CD14-positive monocyte (primary cell): ENCODE measurements at regions not wholly inside any gene's neighbourhood (a gene's known extent, or its start where the extent isn't known, plus 50 kb on each side); places are given as distances from the start of the nearest gene placed in this dataset.
"Not testable (repeated sequence)": the region's sequence is repeated elsewhere in the genome, so short reads cannot be mapped to it uniquely, and the experiment has no call there.

Source experiments
- DNase-seq, 3 donors: peaks; one replicate each; pipeline ENCODE4 v3.0.0-alpha.2; 2011 to 2022
- H2AFZ ChIP-seq: 2 replicates; pipeline ENCODE4 v1.6.0; 2012; ENCODE audit warnings: mild to moderate bottlenecking, low read depth, low read length, inconsistent platforms; ENCODE audit not compliant: insufficient read depth, poor library complexity, severe bottlenecking
- H3K27ac ChIP-seq, 2 donors: 1 replicate in 1 of 2; 2 replicates in 1 of 2; pipeline ENCODE4 v1.5.1; 2012 to 2013; ENCODE audit warnings: low read length in 2 of 2, control low read depth in 1 of 2, inconsistent platforms in 1 of 2, low read depth in 1 of 2, mild to moderate bottlenecking in 1 of 2
- H3K27me3 ChIP-seq, 2 donors: one replicate each; pipeline versions ENCODE4 v1.6.0 to v1.6.1; 2011 to 2013; ENCODE audit warnings: low read length in 2 of 2; ENCODE audit not compliant: control insufficient read depth in 2 of 2, insufficient read depth in 2 of 2
- H3K36me3 ChIP-seq, 2 donors: replicated peaks in 1 of 2; 1 replicate in 1 of 2; 2 replicates in 1 of 2; pipeline versions ENCODE4 v1.5.1 to v1.6.1; 2012 to 2013; ENCODE audit warnings: low read length in 2 of 2, control low read depth in 1 of 2, inconsistent platforms in 1 of 2, mild to moderate bottlenecking in 1 of 2; ENCODE audit not compliant: insufficient read depth in 2 of 2, control insufficient read depth in 1 of 2
- H3K4me1 ChIP-seq, 2 donors: 1 replicate in 1 of 2; 2 replicates in 1 of 2; pipeline versions ENCODE4 v1.5.1 to v1.6.1; 2012 to 2013; ENCODE audit warnings: low read length in 2 of 2, control low read depth in 1 of 2, inconsistent platforms in 1 of 2, mild to moderate bottlenecking in 1 of 2, moderate library complexity in 1 of 2; ENCODE audit not compliant: insufficient read depth in 2 of 2, control insufficient read depth in 1 of 2
- H3K4me2 ChIP-seq: replicated peaks from 2 replicates; pipeline ENCODE3; 2012; ENCODE audit warnings: low read length, moderate library complexity, mild to moderate bottlenecking; ENCODE audit not compliant: poor library complexity, severe bottlenecking; ENCODE audit errors: extremely low read depth
- H3K4me3 ChIP-seq, 3 experiments: fragments of 200-600 bp in 1 of 3; sonication (generic) in 1 of 3; replicated peaks in 1 of 3; 1 replicate in 2 of 3; 2 replicates in 1 of 3; pipeline ENCODE4 v1.5.1; 2011 to 2013; ENCODE audit warnings: low read length in 3 of 3, mild to moderate bottlenecking in 3 of 3, control low read depth in 2 of 3, low read depth in 2 of 3, inconsistent platforms in 1 of 3, moderate library complexity in 1 of 3
- H3K79me2 ChIP-seq: 2 replicates; pipeline ENCODE4 v1.6.0; 2012; ENCODE audit warnings: mild to moderate bottlenecking, control low read depth, inconsistent platforms, low read length, moderate library complexity; ENCODE audit not compliant: insufficient read depth
- H3K9ac ChIP-seq: 2 replicates; pipeline ENCODE4 v1.6.0; 2017; ENCODE audit warnings: low read length, mild to moderate bottlenecking; ENCODE audit not compliant: insufficient read depth, poor library complexity, severe bottlenecking
- H3K9me3 ChIP-seq, 2 donors: replicated peaks in 1 of 2; 1 replicate in 1 of 2; 2 replicates in 1 of 2; pipeline versions ENCODE4 v1.5.1 to v1.6.1; 2012 to 2013; ENCODE audit warnings: low read length in 2 of 2, control low read depth in 1 of 2; ENCODE audit not compliant: control insufficient read depth in 1 of 2, insufficient read depth in 1 of 2
- H4K20me1 ChIP-seq: 2 replicates; pipeline ENCODE4 v1.6.0; 2012; ENCODE audit warnings: mild to moderate bottlenecking, low read length, control low read depth, moderate library complexity; ENCODE audit not compliant: insufficient read depth
- H3K27ac Mint-ChIP-seq, 7 donors: one replicate each; pipeline ENCODE4 v1.8.0; 2020; ENCODE audit warnings: mild to moderate bottlenecking in 7 of 7, mixed read lengths in 7 of 7, moderate library complexity in 6 of 7, inconsistent platforms in 2 of 7
- H3K27me3 Mint-ChIP-seq, 3 donors: one replicate each; pipeline ENCODE4 v1.8.0; 2021 to 2022; ENCODE audit warnings: low read depth in 3 of 3, mild to moderate bottlenecking in 3 of 3, mixed read lengths in 3 of 3, moderate library complexity in 3 of 3, inconsistent platforms in 1 of 3
- H3K36me3 Mint-ChIP-seq, 2 donors: one replicate each; pipeline ENCODE4 v1.8.0; 2020; ENCODE audit warnings: mixed read lengths in 2 of 2, inconsistent platforms in 1 of 2, mild to moderate bottlenecking in 1 of 2
- H3K4me1 Mint-ChIP-seq: one replicate; pipeline ENCODE4 v1.8.0; 2020; ENCODE audit warnings: mild to moderate bottlenecking, mixed read lengths
- H3K4me3 Mint-ChIP-seq, 2 donors: one replicate each; pipeline ENCODE4 v1.8.0; 2020; ENCODE audit warnings: mild to moderate bottlenecking in 2 of 2, mixed read lengths in 2 of 2, moderate library complexity in 1 of 2
- H3K9me3 Mint-ChIP-seq, 7 donors: one replicate each; pipeline ENCODE4 v1.8.0; 2020 to 2022; ENCODE audit warnings: mixed read lengths in 7 of 7, mild to moderate bottlenecking in 6 of 7, moderate library complexity in 6 of 7, inconsistent platforms in 2 of 7
- CTCF ChIP-seq: fragments of 200-600 bp; IDR thresholded peaks from one replicate; pipeline ENCODE4 v1.8.0; 2022; ENCODE audit warnings: antibody characterized with exemption, mild to moderate bottlenecking
- WGBS: methylation state at CpG from one replicate; pipeline ENCODE4 v1.1.5; 2013; ENCODE audit warnings: missing lambda C conversion rate; ENCODE audit not compliant: insufficient coverage; 5-methylcytosine and 5-hydroxymethylcytosine counted together
- intact Hi-C, 2 donors: fragments of 100-400 bp; cut with micrococcal nuclease; formaldehyde crosslinking; loops; one replicate each; pipeline versions ENCODE4 v1.15.0 to v1.15.1; 2023

- H3K4me2 ChIP-seq: no peak overlapping the region
- no peaks in the 10 kb centered on the region for H4K20me1 ChIP-seq
- Mint-ChIP-seq H3K27me3 (no peaks in the 10 kb centered on the region), H3K4me3 (no peak overlapping the region), H3K36me3 (no peaks in the 10 kb centered on the region), H3K9me3 (peaks cover 0 to 3% (median 0%) of the 10 kb centered on the region in 7 donors), H3K27ac (no peak overlapping the region), H3K4me1 (no peaks in the 10 kb centered on the region)
- intact Hi-C loops: no loop called here
- H3K36me3 ChIP-seq: no peaks in the 10 kb centered on the region
- H3K27me3 ChIP-seq: no peaks in the 10 kb centered on the region
- TF ChIP-seq CTCF: no peak
- no peaks in the 10 kb centered on the region for H3K9me3 ChIP-seq
- no peak for DNase-seq
- no CpG with 5 or more reads among the region's 2 CpGs for WGBS
- H3K4me3 ChIP-seq: no peak overlapping the region
- H3K9ac ChIP-seq: no peak overlapping the region
- H2AFZ ChIP-seq: no peak overlapping the region
- no peaks in the 10 kb centered on the region for H3K79me2 ChIP-seq
- H3K27ac ChIP-seq: no peak overlapping the region
- no peaks in the 10 kb centered on the region for H3K4me1 ChIP-seq
Observed at GRCh38 chr4:66555301-66555700, 885.0 kb upstream of the EPHA5 start.

- Mint-ChIP-seq H3K4me1 (no peaks in the 10 kb centered on the region), H3K4me3 (no peak overlapping the region), H3K27ac (no peak overlapping the region), H3K27me3 (no peaks in the 10 kb centered on the region), H3K36me3 (no peaks in the 10 kb centered on the region), H3K9me3 (peaks cover 0 to 3% (median 0%) of the 10 kb centered on the region in 7 donors)
- H4K20me1 ChIP-seq: no peaks in the 10 kb centered on the region
- no peak overlapping the region for H2AFZ ChIP-seq
- no peaks in the 10 kb centered on the region for H3K79me2 ChIP-seq
- H3K27ac ChIP-seq: no peak overlapping the region
- no peak for DNase-seq
- no CpG with 5 or more reads among the region's 2 CpGs for whole genome bisulfite sequencing
- no peaks in the 10 kb centered on the region for H3K9me3 ChIP-seq
- H3K4me2 ChIP-seq: no peak overlapping the region
- no peaks in the 10 kb centered on the region for H3K27me3 ChIP-seq
- H3K4me1 ChIP-seq: no peaks in the 10 kb centered on the region
- H3K9ac ChIP-seq: no peak overlapping the region
- H3K36me3 ChIP-seq: no peaks in the 10 kb centered on the region
- H3K4me3 ChIP-seq: no peak overlapping the region
- TF ChIP-seq CTCF: no peak
- intact Hi-C loops: no loop called here
Observed at GRCh38 chr4:66554826-66555225, 884.5 kb upstream of the EPHA5 start.

GRCh38 chr4:66545301-66545700 lies 875.0 kb upstream of the EPHA5 start:
- no CpG with 5 or more reads among the region's 11 CpGs for WGBS
- H3K9me3 ChIP-seq: peaks cover 11 to 16% of the 10 kb centered on the region in 2 donors
- H3K36me3 Mint-ChIP-seq, DNase-seq, H3K27ac ChIP-seq, H3K4me3 ChIP-seq, H3K27ac Mint-ChIP-seq, H4K20me1 ChIP-seq, H3K4me2 ChIP-seq, H3K4me1 Mint-ChIP-seq, H2AFZ ChIP-seq, intact Hi-C loops, H3K9ac ChIP-seq, H3K4me1 ChIP-seq, H3K36me3 ChIP-seq, H3K4me3 Mint-ChIP-seq, H3K27me3 Mint-ChIP-seq, H3K27me3 ChIP-seq, H3K79me2 ChIP-seq: not testable (repeated sequence)
- peaks cover 2 to 16% (median 7%) of the 10 kb centered on the region in 7 donors for H3K9me3 Mint-ChIP-seq
